Fibroblast of skin of left biceps (primary cell): ENCODE measurements at regions not wholly inside any gene's neighbourhood (a gene's known extent, or its start where the extent isn't known, plus 50 kb on each side); places are given as distances from the start of the nearest gene placed in this dataset.

Experiments used
- DNase-seq, 2 experiments: peaks; one replicate each; pipeline ENCODE4 v3.0.0-alpha.2; 2013; ENCODE audit warnings: low read depth in 2 of 2

DNA sequence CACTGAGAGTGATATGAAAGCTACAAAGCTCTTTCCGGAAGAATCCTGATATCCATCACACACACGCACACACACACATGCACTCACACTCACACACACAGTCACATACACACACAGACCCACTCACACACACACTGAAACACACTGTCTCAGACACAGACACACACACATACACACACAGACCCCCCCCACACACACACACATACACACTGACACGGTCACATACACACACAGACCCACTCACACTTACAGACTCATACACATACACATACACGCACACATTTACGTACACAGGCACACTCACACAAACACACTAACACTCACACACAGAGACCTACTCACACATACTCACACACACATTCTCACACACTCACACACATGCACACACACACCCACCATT lies 58.6 kb downstream of the LIG4 start:
- DNase-seq: no peak

DNA sequence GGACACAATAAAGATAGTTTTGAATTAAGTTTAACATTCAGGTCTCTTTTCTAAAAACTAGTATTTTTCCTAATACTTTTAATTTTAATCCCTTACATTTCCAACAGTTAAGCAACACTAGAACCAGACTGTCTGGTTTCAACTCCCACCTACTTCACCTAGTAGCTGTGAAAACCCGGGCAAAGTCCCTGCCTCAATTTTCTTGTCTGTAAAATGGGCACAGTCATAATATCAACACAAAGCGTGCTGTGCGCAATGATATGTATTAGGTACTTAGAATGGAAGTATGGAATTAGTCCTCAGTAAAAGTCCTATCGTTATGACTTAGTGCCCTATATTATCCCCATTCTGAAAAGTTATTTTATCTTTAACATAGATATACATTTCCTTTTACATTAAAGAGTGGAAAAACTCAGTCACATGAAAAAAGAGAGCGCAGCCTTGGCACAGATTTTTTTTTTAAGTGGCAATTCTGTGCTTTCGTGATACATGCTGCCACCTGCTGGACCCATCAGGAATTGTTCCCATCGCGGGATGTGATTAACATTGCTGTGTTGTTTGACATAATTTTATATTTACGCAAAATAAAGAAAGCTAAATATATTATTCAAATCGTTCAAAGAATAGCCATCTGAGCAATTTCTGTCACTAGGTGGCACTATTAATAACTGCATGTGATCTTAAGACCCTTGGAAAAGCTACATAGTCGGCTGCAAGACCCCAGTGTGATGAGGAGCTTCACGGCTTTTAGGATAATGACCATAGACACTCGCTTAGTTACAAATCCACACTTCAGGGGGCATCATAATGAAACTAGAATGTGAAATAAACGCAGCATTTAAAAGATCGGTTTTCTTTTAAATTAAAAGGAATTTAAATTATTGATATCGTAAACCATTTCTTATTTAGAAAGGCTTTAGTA lies 59.9 kb downstream of the LIG4 start:
- peak in 1 of 2 experiments; percentile 1 for DNase-seq

DNA sequence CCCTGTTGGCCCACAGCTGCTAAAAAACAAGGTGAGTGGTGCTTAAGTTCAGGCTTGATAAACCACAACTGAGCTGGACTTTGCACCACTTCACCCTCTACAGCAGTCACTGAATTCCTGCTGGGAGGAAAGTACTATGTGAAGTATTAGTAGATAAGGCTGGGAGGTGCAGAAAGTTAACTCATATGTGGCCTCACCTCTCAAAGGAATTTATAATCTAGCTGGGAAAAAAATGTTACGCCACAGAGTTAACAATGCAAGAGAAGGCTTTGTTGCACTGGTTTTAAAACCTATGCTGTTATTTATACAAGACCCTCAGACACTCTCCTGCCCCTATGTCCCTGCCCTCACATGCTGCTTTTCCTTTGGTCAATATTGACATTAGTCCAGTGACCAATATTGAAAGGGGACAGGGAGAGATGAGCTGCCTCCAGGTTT lies 60.9 kb downstream of the LIG4 start:
- DNase-seq: no peak

DNA sequence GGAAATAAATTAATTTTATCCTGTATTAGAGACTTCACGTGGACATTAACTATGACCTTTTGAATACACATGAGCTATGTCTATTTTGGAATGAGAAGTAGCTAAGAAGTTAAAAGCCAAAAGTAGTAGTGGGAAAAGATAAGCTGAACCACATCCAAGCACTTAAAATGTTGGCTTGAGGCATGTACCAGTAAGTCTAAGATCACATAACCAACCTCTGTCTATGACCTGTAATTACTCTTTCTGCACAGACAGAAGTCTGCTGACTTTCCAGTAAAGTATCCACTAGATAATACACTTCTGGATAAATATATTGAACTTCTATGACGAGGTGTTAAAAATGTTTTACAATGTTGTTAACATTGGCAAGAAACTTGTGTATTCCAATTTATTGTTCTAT lies 68.7 kb downstream of the LIG4 start:
- DNase-seq: no peak

DNA sequence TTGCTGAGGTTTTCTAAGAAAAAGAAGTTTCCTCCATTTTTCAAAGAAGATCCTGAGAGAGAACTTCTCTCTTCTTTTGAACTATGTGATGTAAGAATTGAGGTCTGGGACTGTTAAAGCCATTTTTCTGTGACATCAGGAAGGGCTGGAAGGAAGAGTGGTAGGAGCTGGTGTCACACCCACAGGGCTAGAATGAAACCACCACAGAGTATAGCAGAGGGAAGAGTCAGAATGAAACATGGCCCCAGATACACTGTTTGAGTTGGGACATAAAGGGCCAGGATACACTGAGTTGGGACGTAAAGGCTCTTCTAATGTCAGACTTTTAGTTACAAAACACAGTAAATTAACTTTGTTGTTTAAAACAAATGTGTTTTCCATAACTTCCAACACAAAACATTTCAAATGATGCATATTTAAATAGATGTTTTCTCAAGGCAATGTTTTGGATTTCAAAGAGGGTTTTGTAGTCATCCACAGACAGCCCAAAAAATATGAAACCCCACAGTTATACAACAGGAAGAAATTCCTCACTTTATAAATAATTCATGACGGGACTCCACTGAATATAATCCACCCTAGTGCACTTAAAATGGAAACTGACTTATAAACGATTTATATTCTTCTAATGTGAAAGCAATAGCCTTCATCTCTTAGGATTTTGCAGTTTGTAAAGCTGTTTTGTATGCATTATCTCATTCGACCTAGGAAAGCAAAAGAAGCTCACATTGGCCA lies 72.5 kb downstream of the LIG4 start:
- no peak for DNase-seq

DNA sequence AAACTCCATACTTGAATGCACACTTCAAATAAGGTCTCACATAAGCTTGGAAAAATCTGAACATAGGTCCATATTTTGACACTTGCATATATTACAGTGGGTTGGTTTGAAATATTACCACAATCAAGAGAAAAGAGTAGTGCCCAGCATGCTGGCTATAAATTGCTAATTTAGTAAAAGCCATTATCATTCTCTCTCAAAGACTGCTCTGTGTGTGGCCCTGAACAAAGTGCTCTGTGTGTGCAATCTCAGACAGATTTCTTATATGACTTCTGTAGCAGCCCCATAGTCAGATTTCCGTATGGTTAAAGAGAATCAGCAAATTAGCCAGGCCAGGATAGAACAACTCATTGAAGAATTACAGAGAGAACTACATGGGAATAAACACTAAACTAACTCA lies 78.2 kb downstream of the LIG4 start:
- DNase-seq: no peak

DNA sequence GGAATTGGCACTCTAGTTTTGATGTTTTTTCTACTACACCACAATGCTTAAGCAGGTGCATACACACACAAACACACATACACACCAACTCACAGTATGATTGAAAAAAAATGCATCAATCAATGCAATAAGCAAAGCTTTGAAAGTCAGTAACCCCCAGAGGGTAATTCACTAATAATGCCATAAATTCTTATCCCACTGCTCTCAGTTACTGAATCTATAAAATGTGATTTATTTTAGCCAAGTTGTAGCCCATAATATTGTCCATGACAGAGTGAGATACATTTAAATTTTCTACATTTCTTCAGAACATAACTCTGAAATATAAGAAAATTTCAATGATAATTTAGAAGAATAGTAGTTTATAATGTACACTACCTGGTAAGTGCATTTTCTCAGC lies 87.9 kb downstream of the LIG4 start:
- DNase-seq: no peak

DNA sequence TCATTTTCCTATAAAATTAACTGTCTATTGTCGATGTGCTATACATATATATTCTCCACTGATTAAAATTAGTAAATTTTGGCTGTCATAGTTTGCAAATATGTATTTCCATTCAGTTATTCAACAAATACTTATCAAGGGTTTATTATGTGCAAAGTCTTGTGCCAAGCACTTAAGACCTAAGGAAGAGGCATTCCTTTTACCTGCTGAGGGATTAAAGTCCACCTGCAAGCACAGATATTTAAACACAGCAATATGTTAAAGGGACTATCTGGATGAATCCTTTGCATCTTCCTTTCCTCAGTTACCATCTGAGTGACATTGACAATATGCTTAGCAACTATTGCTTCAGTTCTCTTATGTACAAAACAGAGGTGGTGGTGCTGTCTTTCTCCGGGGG lies 89.3 kb downstream of the LIG4 start:
- DNase-seq: no peak

DNA sequence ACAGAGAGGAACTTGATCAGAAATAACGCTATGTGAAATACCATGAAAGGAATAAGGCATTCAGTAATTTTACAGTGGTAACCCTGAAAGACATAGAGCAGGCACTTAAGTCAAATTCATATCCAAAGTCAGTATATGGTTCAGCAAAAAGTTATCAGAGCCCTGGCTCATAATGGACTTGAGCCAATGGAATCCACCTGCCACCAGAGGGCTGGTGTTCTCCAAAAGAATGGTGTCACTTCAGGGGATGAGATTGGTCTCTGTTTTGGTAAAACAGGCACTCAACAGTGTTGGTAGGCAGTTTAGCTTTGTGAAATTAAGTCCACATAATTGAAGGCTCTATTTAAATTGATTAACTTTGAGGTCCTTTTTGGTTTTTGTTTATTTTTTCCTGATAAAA lies 93.9 kb downstream of the LIG4 start:
- DNase-seq: no peak

DNA sequence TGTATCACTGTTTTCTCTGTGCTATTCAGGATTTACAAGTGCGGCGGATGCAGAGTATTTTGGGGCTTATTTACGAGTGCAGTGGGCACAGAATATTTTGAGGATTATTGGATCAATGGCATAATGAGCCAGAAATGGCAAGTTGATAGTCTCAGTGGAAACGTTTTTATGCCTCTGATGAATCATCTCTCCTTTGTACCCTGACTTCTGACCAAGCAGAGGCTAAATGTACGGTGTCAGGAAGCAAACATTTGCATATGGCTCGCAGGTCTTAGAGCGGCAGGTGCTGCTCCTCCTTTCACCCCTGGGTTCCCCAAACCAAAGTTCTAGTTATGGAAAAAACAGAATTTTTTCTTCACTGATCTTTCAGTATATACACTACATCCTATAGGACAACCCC lies 94.5 kb downstream of the LIG4 start:
- no peak for DNase-seq

DNA sequence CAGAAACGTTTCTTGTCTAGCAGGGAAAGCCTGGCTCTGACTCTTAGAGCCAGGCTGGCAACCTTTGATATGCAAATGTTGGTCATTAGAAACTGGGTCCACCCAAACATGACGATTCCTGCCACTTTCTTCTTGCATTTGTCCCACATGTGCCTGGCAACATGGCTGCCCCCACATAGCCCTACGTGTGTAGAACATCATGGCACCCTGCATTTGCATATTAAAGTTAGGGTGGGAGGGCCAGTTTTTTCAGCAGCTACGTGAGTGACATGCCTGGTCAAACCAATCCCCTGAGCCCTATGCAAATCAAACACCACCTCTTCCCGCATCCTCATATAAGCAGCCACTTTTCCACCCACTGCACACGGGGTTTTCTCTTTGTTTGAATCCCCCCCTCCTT lies 95.0 kb downstream of the LIG4 start:
- no peak for DNase-seq

DNA sequence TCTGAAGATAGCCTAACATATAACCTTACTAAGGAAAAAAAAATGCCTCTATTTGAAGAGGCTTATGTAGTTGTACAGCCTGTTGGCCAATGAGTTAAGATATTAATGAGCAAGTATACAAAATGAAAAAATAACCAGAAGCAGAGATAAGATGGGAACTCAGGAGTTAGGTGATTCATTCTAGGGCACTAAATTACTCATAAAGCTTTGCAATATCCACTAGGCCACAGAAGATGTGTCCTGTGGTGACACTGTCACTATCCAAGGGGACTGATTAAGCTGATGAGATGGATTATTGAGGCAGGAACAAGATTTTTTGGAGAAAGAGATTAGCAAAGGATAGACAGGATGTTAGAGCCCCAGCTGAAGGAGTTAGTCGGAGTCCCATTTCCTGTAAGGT lies 99.6 kb downstream of the LIG4 start:
- no peak for DNase-seq

DNA sequence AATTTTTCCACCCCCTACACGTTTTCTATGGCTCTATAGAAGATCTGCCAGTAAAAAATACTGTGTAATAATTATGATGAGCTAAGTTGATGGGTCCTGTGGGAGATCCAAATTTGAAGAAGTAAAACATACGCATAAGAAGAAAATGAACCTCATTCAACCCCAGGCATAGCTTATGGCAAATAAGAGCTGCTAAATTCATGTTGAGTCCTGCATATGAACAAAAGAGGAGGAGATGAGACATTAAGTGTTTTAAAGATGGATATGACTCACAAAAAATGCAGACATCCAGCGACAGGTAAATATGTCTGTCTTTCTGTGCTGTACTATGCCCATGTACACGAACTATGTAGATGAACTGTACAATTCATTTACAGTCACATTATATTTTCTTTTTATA lies 101.9 kb downstream of the LIG4 start:
- DNase-seq: no peak

DNA sequence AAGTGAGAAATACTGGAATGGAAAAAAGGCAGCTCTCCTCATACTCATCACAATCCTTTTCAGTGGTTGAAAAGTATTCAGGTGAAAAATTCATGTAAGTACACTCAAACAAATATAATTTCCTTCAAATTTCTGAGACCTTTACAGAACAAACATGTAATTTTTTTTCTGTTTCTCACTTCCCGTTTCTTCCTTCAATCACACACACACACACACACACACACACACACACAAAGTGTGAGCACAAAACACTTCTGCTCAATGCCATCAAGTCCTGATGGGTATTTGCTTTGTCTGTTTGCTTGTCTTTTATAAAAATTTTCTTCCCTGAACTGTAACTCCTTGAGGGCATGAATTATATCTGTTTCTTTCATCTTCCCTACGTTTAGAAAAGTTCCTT lies 110.6 kb downstream of the LIG4 start:
- DNase-seq: no peak

DNA sequence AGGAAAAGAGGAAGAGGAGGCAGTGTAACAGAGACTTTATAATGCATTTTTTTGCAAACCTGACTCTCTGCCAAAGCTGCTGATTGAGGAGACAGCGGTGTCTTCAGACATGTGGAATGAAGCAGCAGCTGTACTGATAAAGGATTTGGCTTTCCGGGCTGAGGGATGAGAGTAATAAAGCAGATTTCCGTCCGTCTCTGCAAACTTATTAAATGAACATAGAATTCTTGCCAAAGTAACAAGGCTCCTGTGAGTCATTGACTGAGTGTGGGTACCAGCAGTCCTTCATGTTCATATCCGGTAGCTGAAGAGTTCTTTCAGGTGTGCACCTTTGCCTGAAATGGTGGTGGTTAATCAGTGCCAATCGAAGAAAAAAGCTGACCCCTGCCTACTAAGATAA lies 112.6 kb downstream of the LIG4 start:
- no peak for DNase-seq

DNA sequence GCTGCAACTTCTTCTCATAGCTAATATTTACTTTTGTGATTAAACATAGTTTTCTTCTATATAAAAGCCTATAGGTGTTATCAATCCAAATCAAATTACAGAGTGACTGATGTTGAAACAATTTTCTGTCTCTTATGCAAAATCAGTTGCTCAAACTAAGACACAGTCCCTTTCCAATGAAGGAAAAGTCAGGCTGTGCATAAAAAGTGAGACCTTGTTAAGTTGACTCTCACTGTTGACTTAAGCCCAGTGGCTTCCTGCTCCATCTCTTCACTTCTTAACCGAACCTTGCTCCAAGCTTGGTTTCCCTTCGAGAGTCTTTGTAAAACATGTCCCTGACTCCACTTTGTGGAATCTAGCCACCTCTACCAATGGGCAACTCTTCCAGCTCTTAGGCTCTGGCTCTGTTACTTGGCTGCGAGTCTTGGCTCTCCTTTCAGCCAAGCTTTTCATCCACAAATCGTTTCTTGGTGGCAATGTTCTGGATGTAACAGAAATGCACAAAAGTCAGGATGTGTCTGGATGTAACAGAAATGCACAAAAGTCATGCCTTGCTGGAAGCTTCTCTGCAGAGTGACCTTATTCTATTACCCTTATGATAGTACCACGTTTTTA lies 118.9 kb downstream of the LIG4 start:
- DNase-seq: no peak

DNA sequence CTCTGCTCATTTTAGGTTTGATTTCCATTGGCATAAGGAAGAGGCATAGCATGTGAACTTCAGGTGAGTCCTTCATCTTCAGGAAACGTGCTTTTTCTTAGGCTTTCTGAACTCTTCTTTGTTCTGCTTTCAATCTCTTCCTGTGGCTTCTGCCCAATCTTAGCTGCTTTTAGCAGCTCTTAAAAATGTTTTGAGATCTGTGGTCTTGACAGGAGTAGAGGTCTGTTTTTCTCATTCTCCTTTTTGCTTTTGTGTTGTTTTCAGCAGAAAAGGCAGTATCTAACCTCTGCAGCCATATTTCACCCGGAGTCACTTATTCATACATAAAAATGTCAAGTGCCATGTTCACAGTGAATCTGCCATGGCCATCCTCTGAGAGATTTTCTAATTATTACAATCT lies 120.3 kb downstream of the LIG4 start:
- DNase-seq: no peak

DNA sequence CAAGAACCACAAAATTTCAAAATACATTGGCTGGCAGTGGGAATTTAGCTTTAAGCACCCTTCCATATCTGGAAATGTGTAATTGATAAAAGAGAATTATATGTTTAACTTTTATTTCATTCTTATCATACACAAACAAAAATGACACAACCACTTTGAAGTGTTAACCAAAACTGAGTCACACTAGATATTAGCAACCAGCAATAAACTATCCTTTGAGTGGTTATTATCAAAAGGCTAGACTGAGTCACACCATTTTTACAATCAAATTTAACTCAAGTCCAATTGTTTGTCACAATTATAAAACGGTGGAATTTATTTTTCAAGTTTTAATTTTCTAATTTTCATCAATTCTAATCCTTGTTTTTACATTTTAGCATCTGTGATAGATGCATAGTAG lies 121.7 kb downstream of the LIG4 start:
- no peak for DNase-seq

DNA sequence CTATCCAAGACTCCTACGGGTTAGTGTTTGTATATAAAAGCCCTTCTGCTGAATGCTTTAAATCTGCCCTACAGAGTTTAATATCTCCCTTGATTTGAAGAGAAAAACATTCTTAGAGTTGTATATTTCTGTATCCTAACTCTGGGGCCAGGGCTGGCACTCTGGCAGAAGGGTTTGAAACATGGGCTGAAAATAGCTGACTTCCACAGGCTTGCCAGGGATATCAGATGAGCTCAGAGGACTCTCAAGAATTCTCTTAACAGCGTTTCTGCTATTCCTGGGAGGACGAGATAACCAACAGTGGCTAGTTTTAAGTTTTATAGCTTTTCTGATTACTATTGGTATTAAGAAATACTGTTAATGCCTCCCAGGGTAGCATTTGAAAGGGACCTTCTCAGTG lies 127.5 kb downstream of the LIG4 start:
- no peak for DNase-seq

DNA sequence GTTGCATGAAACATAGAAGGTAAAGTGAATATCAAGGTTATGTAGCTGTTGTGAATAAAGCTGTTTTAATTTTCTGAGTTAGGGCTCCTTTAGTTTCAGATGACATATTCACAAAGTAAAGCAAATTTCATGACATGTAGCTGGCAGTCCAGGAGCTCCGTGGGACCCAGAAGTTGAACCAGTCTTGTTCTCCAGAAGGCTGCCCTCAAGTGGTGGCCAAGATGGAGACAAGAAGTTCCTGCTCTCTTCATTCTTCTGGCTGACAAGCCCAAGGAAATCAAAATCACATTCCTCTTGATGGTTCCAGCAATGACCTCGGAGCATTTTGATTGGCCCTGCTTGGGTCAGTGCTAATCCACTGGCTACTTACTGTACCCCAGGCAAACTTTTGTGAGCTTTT lies 128.7 kb downstream of the LIG4 start:
- no peak for DNase-seq

DNA sequence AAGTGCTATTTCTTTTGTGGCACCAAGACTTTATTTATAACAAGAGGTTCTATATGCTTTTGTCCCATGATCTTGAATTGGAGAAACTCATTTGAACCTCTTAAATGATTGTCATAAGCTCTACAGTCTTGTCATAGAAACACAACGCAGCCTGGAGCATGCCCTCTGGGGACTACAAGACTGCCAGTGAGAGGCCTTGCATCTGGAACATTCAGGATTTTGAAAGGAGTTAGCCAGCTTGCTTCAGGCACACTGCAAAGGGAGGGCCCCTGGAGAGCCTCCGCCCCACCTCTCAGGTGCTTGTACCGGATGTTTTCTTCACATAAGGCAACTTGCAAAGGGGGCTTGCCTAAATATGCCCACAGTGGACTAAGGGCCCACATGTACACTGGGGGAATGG lies 130.5 kb downstream of the LIG4 start:
- DNase-seq: no peak

DNA sequence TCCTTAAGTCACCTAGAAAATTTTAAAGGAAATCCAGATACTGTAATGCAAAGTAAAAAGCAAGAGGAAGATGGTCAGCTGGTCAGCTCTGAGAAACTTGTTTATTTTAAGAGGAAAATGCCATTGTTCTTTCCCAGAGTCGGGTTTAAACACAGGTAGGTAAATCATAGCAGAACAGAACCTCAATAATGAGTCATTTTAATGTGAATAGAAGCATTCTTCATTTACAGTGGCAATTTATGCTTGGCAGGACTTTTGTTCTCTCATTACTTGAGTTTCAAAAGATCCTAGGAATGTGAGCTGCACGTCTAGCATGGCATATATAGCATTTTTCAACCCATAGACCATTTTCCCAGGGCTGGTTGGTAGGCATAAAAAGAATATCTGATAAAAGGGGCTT lies 132.3 kb downstream of the LIG4 start:
- no peak for DNase-seq

DNA sequence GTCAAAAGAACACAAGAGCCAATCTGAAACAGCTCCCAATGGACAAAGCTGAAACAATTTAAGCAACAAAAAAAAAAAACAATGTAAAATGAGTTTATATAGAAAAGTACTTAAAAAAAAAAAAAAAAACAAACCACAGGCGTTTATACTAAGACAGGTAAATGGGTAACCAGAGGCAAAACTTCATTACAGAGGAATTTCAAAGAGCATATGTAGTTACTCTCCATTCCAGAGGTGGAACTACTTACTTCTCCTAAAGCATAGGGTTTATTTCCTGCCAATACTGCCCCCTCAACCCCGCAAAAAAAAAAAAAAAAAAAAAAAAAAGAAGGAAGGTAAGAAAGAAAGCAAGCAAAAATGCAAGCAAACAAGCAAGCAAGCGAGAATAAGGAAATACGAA lies 132.9 kb downstream of the LIG4 start:
- no peak for DNase-seq
